ENCODE measurements at regions not wholly inside any gene's neighbourhood (a gene's known extent, or its start where the extent isn't known, plus 50 kb on each side); places are given as distances from the start of the nearest gene placed in this dataset.

GRCh38 chr16:76634847-76635697 lies 357.9 kb downstream of the CNTNAP4 start:
- no peak for FAIRE-seq
- Histone ChIP-seq H3K36me3 (ENCODE audit: insufficient read depth, low read length) (no peaks in the 10 kb centered on the region), H3K4me3 (ENCODE audit: insufficient read depth, low read depth, low read length) (no peak overlapping the region), H3K9ac (ENCODE audit: low read length) (no peak overlapping the region), H3K27ac (ENCODE audit: low read depth, low read length) (no peak overlapping the region), H3K9me3 (ENCODE audit: insufficient read depth, low read depth, low read length) (peaks cover 4% of the 10 kb centered on the region), H3K4me1 (ENCODE audit: insufficient read depth, low read length) (no peaks in the 10 kb centered on the region), H3K4me2 (ENCODE audit: low read length) (no peak overlapping the region), H2AFZ (ENCODE audit: low read depth, low read length) (no peak overlapping the region), H3K27me3 (ENCODE audit: insufficient read depth, low read length) (no peaks in the 10 kb centered on the region), H3K79me2 (ENCODE audit: insufficient read depth, low read length) (no peaks in the 10 kb centered on the region), H4K20me1 (ENCODE audit: insufficient read depth, low read length) (no peaks in the 10 kb centered on the region)
- H3K9me3 Mint-ChIP-seq (ENCODE audit: unreplicated experiment) = peaks cover 2% of the 10 kb centered on the region
- no peak overlapping the region for H3K27ac Mint-ChIP-seq (ENCODE audit: unreplicated experiment)
- no peaks in the 10 kb centered on the region for H3K36me3 Mint-ChIP-seq (ENCODE audit: low read depth, unreplicated experiment)
- no peaks in the 10 kb centered on the region for H3K4me1 Mint-ChIP-seq (ENCODE audit: low read depth, unreplicated experiment)
- DNase-seq (ENCODE audit: low read depth) = no peak
- TF ChIP-seq, protein P1, sequence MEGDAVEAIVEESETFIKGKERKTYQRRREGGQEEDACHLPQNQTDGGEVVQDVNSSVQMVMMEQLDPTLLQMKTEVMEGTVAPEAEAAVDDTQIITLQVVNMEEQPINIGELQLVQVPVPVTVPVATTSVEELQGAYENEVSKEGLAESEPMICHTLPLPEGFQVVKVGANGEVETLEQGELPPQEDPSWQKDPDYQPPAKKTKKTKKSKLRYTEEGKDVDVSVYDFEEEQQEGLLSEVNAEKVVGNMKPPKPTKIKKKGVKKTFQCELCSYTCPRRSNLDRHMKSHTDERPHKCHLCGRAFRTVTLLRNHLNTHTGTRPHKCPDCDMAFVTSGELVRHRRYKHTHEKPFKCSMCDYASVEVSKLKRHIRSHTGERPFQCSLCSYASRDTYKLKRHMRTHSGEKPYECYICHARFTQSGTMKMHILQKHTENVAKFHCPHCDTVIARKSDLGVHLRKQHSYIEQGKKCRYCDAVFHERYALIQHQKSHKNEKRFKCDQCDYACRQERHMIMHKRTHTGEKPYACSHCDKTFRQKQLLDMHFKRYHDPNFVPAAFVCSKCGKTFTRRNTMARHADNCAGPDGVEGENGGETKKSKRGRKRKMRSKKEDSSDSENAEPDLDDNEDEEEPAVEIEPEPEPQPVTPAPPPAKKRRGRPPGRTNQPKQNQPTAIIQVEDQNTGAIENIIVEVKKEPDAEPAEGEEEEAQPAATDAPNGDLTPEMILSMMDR (IDR thresholded peaks at IDR 0.05; ENCODE audit: insufficient read depth, low read depth, low read length) = no peak
- no peak for TF ChIP-seq EZH2 (IDR thresholded peaks at IDR 0.05; ENCODE audit: insufficient read depth, low read length)
- H3K4me3 Mint-ChIP-seq (ENCODE audit: unreplicated experiment) = no peak overlapping the region
- H3K27me3 Mint-ChIP-seq (ENCODE audit: low read depth, unreplicated experiment) = no peaks in the 10 kb centered on the region

DNA sequence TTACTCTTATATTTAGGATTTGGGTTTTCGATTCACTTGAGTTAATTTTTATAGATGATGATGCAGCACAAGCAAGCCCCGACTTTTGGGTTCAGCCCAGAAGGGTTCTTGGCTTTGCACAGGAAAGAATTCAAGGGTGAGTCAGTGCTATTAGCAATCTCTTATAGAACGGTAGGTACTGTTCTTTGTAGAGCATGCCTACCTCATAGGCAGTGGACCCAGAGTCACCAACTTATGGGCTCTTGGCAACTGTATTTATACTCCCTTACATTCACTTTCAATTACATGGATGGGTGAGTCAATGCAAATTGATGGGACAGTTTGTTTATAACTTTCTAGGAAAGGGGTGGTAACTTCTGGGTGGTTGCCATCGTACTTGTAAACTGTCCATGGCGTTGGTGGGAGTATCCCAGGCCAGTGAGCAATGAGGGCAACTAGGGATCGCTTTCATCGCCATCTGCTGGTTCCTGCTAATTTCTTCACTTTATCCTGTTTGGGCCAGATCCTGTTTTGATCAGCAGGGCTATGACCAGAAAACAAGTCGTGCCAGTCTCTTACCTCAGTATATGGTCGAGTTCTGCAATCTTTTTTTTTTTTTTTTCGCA lies 362.6 kb downstream of the CNTNAP4 start:
- H3K9me3 ChIP-seq (ENCODE audit: insufficient read depth, low read depth, low read length) = no peaks in the 10 kb centered on the region
- H3K27ac ChIP-seq (ENCODE audit: low read depth, low read length) = no peak overlapping the region
- H3K36me3 ChIP-seq (ENCODE audit: insufficient read depth, low read length) = no peaks in the 10 kb centered on the region
- no peaks in the 10 kb centered on the region for H3K4me1 Mint-ChIP-seq (ENCODE audit: low read depth, unreplicated experiment)
- no peaks in the 10 kb centered on the region for H3K27me3 Mint-ChIP-seq (ENCODE audit: low read depth, unreplicated experiment)
- H3K4me3 ChIP-seq (ENCODE audit: insufficient read depth, low read depth, low read length) = no peak overlapping the region
- H3K4me2 ChIP-seq (ENCODE audit: low read length) = no peak overlapping the region
- no peak for DNase-seq (ENCODE audit: low read depth)
- H4K20me1 ChIP-seq (ENCODE audit: insufficient read depth, low read length) = no peaks in the 10 kb centered on the region
- no peaks in the 10 kb centered on the region for H3K36me3 Mint-ChIP-seq (ENCODE audit: low read depth, unreplicated experiment)
- H3K27ac Mint-ChIP-seq (ENCODE audit: unreplicated experiment) = no peak overlapping the region
- no peaks in the 10 kb centered on the region for H3K4me1 ChIP-seq (ENCODE audit: insufficient read depth, low read length)
- H3K27me3 ChIP-seq (ENCODE audit: insufficient read depth, low read length) = no peaks in the 10 kb centered on the region
- no peak overlapping the region for H3K4me3 Mint-ChIP-seq (ENCODE audit: unreplicated experiment)
- FAIRE-seq = no peak
- H2AFZ ChIP-seq (ENCODE audit: low read depth, low read length) = no peak overlapping the region
- H3K79me2 ChIP-seq (ENCODE audit: insufficient read depth, low read length) = no peaks in the 10 kb centered on the region
- no peaks in the 10 kb centered on the region for H3K9me3 Mint-ChIP-seq (ENCODE audit: unreplicated experiment)
- H3K9ac ChIP-seq (ENCODE audit: low read length) = no peak overlapping the region
- TF ChIP-seq EZH2 (IDR thresholded peaks at IDR 0.05; ENCODE audit: insufficient read depth, low read length) = no peak
- TF ChIP-seq, protein P1 (IDR thresholded peaks at IDR 0.05; ENCODE audit: insufficient read depth, low read depth, low read length) = peak; percentile 19

GRCh38 chr16:76650582-76650981 lies 373.4 kb downstream of the CNTNAP4 start:
- no peaks in the 10 kb centered on the region for H3K36me3 ChIP-seq (ENCODE audit: insufficient read depth, low read length)
- H3K9me3 Mint-ChIP-seq (ENCODE audit: unreplicated experiment) = no peaks in the 10 kb centered on the region
- H3K4me1 ChIP-seq (ENCODE audit: insufficient read depth, low read length) = no peaks in the 10 kb centered on the region
- no peaks in the 10 kb centered on the region for H3K4me1 Mint-ChIP-seq (ENCODE audit: low read depth, unreplicated experiment)
- no peaks in the 10 kb centered on the region for H3K79me2 ChIP-seq (ENCODE audit: insufficient read depth, low read length)
- H3K36me3 Mint-ChIP-seq (ENCODE audit: low read depth, unreplicated experiment) = no peaks in the 10 kb centered on the region
- no peak overlapping the region for H3K27ac ChIP-seq (ENCODE audit: low read depth, low read length)
- FAIRE-seq = no peak
- no peak overlapping the region for H2AFZ ChIP-seq (ENCODE audit: low read depth, low read length)
- no peak for DNase-seq (ENCODE audit: low read depth)
- H3K9ac ChIP-seq (ENCODE audit: low read length) = no peak overlapping the region
- no peaks in the 10 kb centered on the region for H3K9me3 ChIP-seq (ENCODE audit: insufficient read depth, low read depth, low read length)
- H3K27ac Mint-ChIP-seq (ENCODE audit: unreplicated experiment) = no peak overlapping the region
- no peaks in the 10 kb centered on the region for H4K20me1 ChIP-seq (ENCODE audit: insufficient read depth, low read length)
- no peaks in the 10 kb centered on the region for H3K27me3 Mint-ChIP-seq (ENCODE audit: low read depth, unreplicated experiment)
- no peak overlapping the region for H3K4me3 ChIP-seq (ENCODE audit: insufficient read depth, low read depth, low read length)
- no peaks in the 10 kb centered on the region for H3K27me3 ChIP-seq (ENCODE audit: insufficient read depth, low read length)
- H3K4me3 Mint-ChIP-seq (ENCODE audit: unreplicated experiment) = no peak overlapping the region
- TF ChIP-seq, protein P1 (IDR thresholded peaks at IDR 0.05; ENCODE audit: insufficient read depth, low read depth, low read length) = no peak
- no peak for TF ChIP-seq EZH2 (IDR thresholded peaks at IDR 0.05; ENCODE audit: insufficient read depth, low read length)
- H3K4me2 ChIP-seq (ENCODE audit: low read length) = no peak overlapping the region

All from astrocyte (in vitro differentiated cells and primary cell).